ENCODE measurements at regions not wholly inside any gene's neighbourhood (a gene's known extent, or its start where the extent isn't known, plus 50 kb on each side); places are given as distances from the start of the nearest gene placed in this dataset.

DNA sequence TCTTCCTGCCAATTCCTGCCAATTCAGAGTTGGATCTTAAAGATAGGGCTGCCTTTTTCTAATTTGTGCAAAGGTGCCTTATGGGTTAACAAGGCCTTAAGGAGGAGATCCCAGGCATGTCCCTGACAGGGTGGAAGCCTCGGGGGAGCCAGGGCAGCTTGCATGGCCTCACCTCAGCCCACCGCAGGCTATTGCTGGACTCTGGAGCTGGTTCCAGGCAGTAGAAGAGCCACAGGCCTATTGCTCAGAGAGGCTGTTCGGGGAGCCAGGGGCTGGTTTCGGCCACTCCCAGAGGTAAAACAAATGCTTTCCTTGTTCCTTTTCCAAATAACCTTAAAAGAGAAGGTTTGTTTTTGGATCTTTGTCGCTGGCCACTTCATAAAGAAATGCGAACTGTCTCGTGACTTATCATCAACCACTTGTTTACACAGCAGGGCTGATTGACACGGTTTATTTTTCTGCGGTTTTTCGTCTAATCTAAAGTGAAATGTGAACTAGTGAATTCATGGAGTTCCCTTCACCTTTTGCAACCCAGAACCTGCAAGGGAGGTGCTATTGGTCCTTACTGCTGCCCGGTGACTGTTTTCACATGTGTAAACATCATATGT is 108.6 kb downstream of the APOB start:
- TF ChIP-seq CTCF (IDR thresholded peaks at IDR 0.05; ENCODE audit: insufficient read depth, low read length): no peak
- H3K4me3 ChIP-seq (ENCODE audit: low read depth, low read length): no peak overlapping the region
- no peak for DNase-seq (ENCODE audit: low read depth)

- no peak for TF ChIP-seq CTCF (IDR thresholded peaks at IDR 0.05; ENCODE audit: insufficient read depth, low read length)
- DNase-seq (ENCODE audit: low read depth): no peak
- no peak overlapping the region for H3K4me3 ChIP-seq (ENCODE audit: low read depth, low read length)
Measured at GRCh38 chr2:20934236-20934635, 109.6 kb downstream of the APOB start.

DNA sequence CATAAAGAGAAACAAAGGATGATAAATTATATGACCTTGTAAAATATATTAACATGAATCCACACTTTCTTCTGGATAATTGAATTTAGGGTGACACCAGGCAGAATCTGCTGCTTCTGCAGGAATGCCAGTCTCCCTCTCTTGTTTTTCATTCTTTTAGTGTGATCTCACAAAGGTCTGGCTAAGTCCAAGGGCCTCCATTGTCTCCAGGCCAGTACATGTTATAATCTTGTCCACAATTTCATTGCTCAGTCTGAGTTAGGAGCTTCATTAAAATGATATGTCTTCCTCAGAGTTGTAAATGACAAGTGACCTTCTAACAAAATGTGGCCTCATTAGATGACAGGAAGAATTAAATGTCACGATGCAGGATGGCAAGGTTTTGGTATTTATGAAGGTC is 110.2 kb downstream of the APOB start:
- TF ChIP-seq CTCF (IDR thresholded peaks at IDR 0.05; ENCODE audit: insufficient read depth, low read length): no peak
- DNase-seq (ENCODE audit: low read depth): no peak
- no peak overlapping the region for H3K4me3 ChIP-seq (ENCODE audit: low read depth, low read length)

GRCh38 chr2:20931346-20931745 is 108.4 kb upstream of the LDAH start:
- no peak overlapping the region for H3K4me3 ChIP-seq (ENCODE audit: low read depth, low read length)
- TF ChIP-seq CTCF (IDR thresholded peaks at IDR 0.05; ENCODE audit: insufficient read depth, low read length): no peak
- no peak for DNase-seq (ENCODE audit: low read depth)

GRCh38 chr2:20930928-20931327 is 108.0 kb upstream of the LDAH start:
- TF ChIP-seq CTCF (IDR thresholded peaks at IDR 0.05; ENCODE audit: insufficient read depth, low read length): no peak
- DNase-seq (ENCODE audit: low read depth): peak; percentile 47
- H3K4me3 ChIP-seq (ENCODE audit: low read depth, low read length): no peak overlapping the region

- H3K4me3 ChIP-seq (ENCODE audit: low read depth, low read length): no peak overlapping the region
- no peak for TF ChIP-seq CTCF (IDR thresholded peaks at IDR 0.05; ENCODE audit: insufficient read depth, low read length)
Measured at GRCh38 chr2:20929721-20930120, 106.8 kb upstream of the LDAH start.

DNA sequence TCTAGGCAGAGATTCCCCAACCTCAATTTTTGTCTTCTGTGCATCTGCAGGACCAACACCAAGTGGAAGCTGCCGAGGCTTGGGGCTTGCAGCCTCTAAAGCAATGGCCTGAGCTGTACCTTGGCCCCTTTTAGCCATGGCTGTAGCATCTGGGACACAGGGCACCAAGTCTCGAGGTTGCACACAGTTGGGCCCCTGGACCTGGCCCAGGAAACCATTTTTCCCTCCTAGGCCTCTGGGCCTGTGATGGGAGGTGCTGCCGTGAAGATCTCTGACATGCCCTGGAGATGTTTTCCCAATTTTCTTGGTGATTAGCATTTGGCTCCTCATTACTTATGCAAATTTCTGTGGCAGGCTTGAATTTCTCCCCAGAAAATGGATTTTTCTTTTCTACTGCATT is 105.7 kb upstream of the LDAH start:
- no peak overlapping the region for H3K4me3 ChIP-seq (ENCODE audit: low read depth, low read length)
- no peak for DNase-seq (ENCODE audit: low read depth)
- TF ChIP-seq CTCF (IDR thresholded peaks at IDR 0.05; ENCODE audit: insufficient read depth, low read length): no peak

More at GRCh38 chr2:20929721-20930120, 106.8 kb upstream of the LDAH start:
- no peak for DNase-seq (ENCODE audit: low read depth)

Measured in fibroblast of the aortic adventitia (primary cell).